Putamen (tissue), 1 donor: ENCODE measurements at regions not wholly inside any gene's neighbourhood (a gene's known extent, or its start where the extent isn't known, plus 50 kb on each side); places are given as distances from the start of the nearest gene placed in this dataset.
A peak's percentile ranks its signal among the peaks of the same experiment; 100 is the strongest.

Experiments used
- DNase-seq: peaks from one replicate; pipeline ENCODE4 v3.0.0-alpha.2; 2016; ENCODE audit warnings: low spot score

DNA sequence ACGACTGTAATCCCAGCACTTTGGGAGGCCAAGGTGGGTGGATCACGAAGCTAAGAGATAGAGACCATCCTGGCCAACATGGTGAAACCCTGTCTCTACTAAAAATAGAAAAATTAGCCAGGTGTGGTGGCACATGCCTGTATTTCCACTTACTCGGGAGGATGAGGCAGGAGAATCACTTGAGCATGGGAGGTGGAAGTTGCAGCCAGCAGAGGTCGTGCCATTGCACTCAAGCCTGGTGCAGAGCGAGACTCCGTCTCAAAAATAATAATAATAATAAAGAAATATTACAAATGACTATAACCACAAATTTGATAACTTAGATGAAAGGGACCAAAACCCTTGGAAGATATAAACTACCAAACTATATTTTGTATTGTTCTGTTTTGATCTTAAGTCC lies 226.3 kb upstream of the GULP1 start:
- no peak for DNase-seq

DNA sequence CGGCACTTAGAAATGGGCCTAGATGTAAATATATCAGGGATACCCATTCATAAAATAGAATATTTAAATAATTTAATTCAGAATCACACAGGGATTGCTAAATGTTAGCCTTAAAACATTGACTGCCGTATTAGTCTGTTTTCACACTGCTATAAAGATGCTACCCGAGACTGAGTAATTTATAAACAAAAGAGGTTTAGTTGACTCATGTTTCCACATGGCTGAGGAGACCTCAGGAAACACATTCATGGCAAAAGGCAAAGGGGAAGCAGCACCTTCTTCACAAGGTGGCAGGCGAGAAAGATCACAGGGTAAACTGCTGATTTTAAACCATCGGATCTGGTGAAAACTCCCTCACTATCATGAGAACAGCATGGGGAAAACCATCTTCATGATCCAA lies 223.6 kb upstream of the GULP1 start:
- no peak for DNase-seq

DNA sequence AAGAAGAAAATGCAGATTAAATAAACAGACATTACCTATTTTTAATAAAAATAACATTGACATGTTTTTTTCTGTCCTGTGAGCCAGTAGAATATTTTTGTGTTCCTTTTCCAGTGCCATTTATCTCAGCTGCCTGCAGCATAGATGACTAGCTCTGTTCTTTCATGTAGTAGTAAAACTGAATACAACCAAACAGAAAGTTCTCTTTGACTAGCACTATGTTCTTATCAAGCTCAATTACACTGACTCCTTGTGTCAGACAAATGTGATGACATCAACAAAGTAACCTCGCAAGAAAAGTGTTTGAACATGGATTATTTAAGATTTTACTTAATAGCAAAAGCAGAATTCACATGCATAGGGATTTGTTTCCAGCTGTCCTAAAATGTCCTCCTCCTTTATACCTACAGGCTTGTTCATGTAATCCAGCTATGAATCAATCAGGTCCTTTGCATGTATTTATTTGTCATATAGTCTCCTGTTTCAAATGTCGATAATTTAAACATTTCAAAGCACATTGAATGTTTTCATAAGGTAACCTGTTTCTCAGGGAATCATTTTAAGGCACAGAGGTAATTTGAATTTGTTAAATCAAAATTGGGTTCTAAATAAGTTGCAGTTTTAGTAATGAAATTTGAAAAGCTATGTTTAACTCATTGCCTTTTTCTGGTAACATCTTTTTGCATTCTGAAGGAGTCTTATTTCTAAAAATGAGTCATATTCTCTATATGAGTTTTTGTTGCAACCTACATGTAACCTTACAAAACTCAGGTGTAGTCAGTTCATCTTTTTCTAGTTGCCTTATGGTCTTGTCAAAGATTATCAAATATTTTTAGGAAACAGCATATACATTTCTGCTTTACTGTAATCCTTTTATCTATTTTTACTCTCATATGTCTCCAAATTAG lies 215.3 kb upstream of the GULP1 start:
- no peak for DNase-seq

DNA sequence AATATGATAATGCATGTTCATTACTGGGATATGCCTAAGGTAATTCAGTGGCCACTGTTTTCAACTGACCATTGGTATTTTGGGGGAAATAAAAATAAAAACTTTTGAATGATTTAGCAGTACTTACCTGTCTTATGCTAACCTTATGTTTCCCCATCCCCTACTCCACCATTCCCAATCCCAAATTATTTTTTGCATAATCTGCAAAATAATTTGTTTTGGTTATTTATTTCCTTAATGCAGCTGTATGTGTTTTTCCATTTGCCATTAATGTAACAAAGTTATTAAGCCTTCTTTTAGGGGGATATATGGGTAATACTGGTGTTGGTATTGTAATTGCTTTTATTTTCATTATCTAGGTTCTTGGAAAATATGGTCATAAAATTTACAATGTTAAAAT lies 213.9 kb upstream of the GULP1 start:
- no peak for DNase-seq

DNA sequence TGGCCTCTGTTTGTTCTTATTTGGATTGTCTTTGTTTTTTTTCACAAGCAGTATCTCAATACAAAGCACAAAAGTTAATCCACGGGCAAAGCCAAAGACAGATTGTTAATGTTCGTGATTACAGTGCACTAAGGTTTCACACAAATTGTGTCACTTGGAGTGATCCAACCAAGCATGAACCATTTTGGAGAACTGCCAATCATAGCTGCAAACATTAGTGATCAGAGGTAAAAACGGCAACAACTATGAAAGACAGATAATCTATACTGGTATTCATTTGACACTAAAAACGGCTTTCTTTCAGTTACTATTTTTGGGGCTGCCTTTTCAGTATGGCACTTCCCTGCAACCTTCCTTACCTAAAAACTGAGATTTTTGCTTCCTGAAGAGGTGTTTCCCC lies 213.1 kb upstream of the GULP1 start:
- no peak for DNase-seq

DNA sequence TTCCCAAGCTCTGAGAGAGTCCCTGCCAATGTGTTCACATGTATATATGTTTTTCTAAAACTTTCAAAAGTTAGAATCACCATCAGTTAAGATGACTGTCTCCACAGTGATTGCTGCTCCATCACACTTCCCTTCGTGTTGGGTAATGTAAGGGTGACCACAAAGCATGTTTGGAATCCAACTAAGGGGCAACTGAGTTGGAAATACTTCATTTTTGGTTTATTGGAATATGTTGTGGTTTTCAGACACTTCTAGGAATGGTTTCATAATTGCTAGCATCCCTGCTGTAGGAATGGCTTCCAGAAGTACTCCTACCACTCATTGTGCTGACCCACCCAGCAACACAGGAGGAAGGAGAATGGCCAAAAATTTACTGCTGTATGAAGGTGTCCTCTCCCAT lies 212.5 kb upstream of the GULP1 start:
- DNase-seq: no peak

DNA sequence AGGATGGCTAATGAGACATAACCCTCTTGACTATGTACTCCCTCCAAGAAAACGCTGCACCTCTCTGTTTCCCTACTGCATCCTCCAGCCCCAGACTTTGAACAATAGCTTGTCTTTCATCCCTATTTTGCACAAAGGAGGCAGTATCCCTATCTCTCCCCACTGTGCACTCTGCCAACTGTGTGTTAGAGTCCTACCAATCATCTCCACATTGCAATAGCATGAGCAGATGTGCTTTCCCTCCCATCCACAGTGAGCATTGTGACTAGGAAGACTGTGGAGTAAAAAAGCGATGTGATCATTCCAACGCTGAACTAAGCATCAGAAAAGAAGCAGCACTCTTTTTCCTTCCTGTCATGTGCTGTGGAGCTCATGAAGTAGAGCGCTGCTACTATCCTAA lies 206.3 kb upstream of the GULP1 start:
- peak; percentile 89 for DNase-seq

DNA sequence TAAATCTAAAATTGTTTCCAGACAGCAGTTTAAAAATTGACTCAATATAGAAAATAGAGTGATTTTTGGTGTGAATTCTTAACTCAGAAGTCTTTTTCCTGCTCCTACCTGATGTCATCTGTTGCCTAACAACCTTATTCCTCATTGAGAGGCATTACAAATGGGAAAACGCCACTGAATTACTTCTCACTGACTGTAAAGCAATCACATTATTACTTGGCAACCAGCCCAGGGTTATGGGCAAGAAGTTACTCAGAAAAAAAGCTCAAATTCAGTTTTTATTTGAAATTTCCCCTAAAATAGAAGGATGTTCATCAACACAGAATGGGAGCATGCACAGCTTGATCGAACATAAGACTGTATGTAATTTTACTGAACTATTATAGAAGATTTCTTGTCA lies 201.8 kb upstream of the GULP1 start:
- DNase-seq: no peak

DNA sequence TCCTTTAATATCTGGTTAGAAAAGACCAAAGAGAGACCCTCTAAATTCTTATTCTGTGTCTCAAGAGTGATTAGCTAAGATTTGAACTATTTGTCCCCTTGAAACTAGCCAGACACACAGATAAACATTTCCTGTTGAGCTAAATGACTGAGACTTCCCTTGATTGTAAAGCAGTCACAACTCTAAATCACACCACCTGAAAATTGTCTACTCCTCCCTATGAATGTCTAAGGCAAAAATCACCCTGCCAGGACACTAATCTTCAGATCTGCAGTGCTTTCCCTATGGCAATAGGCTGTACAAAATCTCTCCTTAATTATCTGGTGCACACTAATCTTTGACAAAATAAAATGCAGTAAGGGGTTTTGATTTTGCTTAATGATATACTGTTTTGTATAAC lies 200.5 kb upstream of the GULP1 start:
- no peak for DNase-seq

DNA sequence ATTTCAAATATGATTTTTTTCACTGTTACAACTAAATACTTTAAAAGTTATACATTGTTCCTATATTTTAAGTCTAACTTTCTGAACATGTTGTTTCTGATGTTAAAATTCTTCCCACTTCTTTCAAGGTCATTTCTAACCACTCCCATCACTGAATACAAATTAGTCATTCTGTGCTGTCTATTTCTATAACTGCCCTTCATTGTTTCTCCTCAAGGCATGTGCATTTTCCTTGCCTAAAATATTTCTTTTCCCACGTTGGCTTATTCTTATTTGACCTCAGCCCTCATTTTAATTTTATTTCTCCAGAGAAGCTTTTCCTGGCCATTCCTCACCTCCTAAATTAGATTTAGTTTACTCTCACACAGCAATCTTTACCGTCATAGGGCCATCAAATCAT lies 198.9 kb upstream of the GULP1 start:
- DNase-seq: no peak

DNA sequence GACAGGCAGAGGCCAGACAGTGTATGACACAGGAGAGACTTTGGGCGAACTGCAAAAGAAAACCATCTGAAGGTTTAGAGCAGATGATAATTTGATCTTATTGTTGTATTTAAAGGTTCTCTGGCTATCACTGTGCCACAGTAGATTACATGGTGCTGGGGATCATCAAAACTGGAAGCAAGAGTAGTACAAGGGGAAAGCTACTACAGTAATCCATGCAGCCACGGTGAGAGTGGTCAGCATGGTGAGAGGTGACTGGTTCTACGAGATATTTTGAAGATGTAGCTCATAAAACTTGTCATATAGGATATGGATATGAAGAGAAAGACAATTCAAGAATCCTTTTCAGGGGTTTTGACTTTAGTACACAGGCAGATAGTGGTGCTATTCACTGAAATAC lies 194.8 kb upstream of the GULP1 start:
- DNase-seq: no peak

DNA sequence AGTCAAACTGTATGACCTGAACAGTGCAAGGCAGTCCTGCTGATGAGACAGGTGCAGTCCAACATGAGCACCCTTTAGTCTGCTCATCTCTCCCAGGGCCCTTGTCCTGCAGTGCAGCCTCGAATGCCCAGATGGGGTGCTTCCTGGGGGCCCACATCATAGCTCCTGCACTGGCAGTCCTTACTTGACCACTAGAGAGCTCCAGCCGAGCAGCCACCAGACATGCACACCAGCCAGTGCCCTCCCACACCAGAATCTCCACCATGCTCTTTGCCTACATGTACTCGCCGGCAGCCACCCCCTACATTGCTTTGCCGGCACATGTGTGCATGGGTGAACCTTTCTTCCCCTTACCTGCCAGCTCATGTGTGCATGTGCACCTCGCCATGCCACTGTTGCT lies 188.8 kb upstream of the GULP1 start:
- DNase-seq: no peak

DNA sequence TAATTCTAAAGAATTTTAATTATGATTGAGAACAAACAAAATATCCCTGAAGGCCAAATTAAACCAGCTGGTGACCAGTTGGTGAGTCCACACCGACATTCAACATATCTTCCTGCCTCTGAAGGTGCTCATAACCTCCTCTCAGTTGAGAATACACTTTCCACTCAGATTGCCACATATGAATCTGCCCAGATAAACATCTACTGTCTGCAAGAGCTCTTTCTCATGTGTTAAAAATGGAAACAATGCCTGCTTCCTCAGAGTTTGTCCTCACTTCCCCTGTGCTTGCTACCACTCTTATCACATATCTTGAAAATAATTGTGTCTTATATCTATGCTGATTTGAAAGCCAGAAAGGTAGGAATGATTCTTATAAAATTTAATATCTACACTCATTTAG lies 177.7 kb upstream of the GULP1 start:
- DNase-seq: no peak

DNA sequence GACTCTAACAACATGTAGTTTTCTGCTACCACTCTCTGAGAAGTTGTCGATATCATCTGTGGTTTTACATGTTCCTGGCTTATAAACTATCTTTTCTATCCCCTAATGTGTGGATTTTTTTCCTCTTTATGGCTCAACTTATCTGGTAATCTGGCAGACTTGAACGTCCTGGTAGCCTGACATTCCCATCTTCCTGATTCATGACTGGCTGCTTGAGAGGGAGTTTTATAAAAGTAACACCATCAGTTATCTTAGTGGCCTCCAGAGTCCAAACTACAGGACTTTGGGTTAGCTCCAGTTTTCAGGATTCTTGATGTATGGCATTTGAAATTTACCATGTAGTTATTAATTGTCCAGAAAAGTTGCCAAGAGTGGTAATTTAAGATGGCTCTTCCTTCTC lies 174.0 kb upstream of the GULP1 start:
- no peak for DNase-seq

DNA sequence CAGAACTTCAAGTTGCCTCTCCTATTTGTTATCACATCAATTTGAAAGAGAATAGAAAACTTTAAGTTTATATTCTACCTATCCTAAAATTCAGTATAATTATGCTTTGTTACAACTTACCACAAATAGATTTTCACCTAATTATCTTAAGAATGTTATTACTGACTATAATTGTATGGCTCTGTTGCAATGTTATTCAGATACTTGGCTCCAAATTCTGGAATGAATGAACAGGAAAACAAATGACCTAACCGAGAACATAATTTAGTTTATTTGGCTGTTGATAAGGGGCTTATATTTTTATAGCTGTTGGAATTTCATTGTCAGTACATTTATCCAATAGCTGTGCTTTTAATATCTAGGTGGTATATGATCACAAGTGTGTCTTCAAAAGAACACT lies 173.2 kb upstream of the GULP1 start:
- DNase-seq: no peak

DNA sequence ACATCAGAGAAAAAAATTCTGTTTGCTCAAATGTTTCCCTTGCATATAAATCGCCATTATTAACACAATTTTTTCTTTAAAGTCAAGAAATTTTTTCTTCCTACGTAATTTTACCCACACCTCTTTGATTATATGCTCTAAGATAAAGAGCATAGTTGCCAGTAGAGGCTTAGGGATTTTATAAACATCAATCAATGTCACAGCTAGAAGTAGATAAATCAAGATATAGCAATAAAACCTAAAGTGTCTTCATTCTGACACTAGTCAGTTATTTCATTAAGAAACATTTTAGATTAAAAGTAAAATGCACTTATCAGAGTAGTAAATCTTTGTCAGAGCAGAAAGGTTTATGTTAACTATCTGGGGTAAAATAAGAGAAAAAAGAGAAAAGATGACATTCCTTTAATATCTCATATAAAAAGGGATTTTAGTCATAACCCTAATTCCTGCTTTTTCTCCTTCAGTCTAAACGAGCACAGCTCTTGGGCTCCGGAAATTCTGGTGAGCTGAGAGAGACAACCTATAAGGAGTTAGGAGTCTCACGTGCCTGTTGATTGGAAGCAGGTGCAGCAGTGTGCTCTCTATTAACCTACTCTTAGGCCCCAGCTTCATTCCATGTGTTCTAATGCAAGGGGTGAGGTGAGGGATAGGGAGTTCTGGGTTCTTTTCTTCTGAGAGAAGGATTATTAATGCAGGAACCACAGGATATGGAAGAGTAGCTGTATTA lies 172.4 kb upstream of the GULP1 start:
- DNase-seq: no peak

DNA sequence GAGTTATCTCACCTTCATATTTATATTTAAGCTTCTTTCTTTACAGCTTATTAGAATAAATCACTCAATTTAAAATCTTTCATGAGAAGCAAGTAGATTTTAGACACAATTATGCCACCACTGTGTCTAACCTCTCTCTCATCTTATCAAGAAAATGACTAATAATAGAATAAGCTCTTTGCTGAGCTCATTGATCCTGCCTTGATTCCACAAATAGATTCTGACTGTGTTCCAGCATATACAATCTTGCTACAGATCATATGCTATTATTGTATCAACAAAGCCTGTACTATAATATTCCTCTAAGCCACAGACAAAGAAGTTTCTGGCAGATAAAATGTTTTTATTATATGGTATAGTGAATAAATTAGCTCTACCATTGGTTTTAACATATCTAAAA lies 168.7 kb upstream of the GULP1 start:
- DNase-seq: peak; percentile 9

DNA sequence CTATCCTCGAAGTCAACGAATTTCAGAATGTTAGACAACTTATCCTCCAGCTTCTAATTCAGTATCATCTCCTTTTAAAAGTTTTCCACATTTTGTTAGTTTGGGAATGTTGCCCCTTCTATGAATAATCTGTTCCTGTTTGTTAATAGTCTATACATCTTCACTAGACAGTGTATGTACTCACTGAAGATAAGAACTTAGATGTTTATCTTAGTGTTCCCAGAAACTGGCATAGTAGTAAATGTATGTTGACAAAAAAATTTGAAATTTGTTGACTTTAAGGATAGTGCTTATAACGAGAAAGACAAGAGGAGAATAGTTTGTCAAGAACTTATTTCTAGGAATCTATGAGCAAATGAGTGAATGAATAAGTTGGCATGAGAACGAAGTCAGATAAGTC lies 162.0 kb upstream of the GULP1 start:
- no peak for DNase-seq

DNA sequence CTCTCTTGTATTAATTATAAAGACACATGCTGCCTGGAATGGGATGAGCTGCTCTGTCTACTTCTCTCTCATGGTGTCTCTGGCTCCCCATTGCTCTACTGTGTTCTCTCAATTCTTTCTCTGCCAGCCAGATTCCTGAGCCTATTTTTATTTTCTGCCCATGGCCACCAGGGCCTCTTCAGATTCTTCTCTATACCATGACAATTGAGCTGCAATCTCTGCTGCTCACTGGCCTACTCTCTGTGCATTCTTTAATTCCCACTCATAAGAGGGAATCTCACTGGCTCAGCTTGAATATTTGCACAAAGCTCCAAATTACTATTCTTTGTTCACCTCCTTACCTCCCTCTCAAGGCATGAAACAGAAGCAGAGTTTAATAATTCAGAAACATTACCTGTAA lies 161.4 kb upstream of the GULP1 start:
- DNase-seq: no peak

DNA sequence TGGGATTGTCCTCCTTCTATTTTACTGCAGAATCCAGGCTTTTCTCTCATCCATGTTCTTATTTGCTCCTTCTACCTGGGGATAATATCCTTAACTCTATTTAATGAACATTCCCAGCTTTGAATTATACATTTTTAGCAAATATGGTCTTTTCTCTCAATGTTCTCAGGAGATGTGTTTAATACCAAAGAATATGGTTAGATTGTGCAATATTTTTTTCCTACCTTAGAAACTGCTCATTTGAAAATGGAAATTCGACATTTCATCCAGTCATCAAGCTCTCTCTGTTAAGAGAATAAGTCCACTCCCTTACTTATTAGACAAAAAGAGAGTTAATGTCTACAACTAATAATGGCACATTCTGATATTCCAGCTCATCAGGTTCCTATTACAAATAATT lies 160.4 kb upstream of the GULP1 start:
- DNase-seq: no peak

DNA sequence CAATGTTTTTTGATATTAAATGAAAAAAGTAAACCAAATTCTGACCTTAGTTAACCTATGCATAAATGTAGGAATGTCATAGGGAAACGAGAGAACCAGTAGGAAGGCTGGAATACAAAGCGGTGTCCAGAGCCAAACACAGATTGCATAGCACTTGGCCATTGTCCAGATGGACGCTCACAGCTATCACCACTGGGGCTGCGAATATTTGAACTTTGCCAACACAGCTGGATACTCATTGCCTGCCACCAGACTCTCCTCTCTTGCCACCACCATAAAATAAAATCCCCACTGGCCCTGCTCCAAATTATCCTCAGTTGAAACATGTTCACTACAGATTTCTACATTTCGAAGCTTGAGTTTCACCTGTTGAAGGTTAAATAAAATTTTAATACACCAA lies 159.3 kb upstream of the GULP1 start:
- DNase-seq: peak; percentile 71

DNA sequence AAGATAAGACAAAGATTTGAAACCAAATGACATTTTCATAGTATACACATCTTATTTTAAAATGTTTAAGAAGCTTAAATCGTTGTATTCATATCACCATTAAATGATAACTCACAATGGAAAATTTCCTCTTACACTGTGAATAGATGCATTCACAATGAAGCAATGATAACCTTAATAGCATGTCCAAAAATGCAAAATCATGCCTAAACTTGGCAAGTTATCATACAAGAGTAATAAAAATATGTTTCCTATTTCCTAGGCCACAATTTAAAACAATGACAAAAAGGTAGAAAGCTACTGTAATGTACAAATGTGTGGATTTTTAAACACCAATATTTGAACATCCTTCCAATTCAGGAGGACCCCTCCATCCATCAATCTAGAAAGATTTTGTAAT lies 157.4 kb upstream of the GULP1 start:
- DNase-seq: no peak

DNA sequence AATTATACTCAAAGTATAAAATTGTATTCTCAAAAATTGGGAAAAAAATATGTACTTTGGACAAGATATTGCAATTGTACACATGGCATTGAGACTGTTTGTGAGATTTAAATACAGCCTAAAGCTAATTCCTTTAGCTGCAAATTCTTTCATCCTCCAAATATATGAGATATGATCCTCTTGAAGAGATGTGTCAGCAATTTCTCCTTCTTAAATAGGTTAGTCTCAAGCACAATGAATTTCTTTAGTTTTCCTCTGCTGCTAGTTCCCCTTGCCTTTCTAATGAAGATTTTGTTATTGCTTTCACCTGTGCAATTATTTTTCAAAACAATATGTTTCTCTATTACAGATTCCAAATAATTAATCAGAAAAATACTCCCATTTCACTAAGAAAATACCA lies 153.4 kb upstream of the GULP1 start:
- DNase-seq: no peak

DNA sequence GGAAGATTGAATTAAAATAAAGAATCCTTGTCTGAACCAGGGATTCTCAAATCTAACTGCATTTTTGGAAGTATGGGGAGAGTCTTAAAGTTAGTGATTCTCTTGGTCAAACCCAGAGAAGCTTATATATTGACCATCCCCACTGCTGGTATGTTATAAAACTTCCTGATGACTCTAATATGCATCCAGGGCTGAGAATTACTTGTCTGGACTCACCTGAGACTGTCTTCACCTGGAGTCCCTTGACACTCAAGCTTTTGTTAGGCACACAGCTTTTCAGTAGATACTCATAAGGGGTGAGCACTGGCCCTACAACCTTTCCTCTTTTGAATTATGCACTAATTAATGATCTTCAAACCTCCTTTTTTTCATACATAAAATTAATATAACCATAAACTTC lies 149.6 kb upstream of the GULP1 start:
- no peak for DNase-seq
